OCI-LY1 (cell line): ENCODE measurements at regions not wholly inside any gene's neighbourhood (a gene's known extent, or its start where the extent isn't known, plus 50 kb on each side); places are given as distances from the start of the nearest gene placed in this dataset.

Experiments
- CTCF ChIP-seq: fragments of 200-600 bp; sonication (generic), shearing (Covaris generic); IDR thresholded peaks from 2 replicates; pipeline ENCODE4 v1.5.1; 2017; ENCODE audit warnings: mild to moderate bottlenecking, antibody characterized with exemption, low read length, moderate library complexity, mixed read lengths
- EZH2 ChIP-seq: fragments of 200-600 bp; sonication (generic), shearing (Covaris generic); IDR thresholded peaks from 2 replicates; pipeline ENCODE4 v1.8.0; 2017; ENCODE audit warnings: borderline replicate concordance, mixed run types, mild to moderate bottlenecking, antibody characterized with exemption, low read length, moderate library complexity, mixed read lengths

GRCh38 chr16:86127366-86127765, 228.4 kb downstream of the IRF8 start:
- TF ChIP-seq CTCF (no peak), EZH2 (no peak)
